IMR-90 (cell line): ENCODE measurements at regions not wholly inside any gene's neighbourhood (a gene's known extent, or its start where the extent isn't known, plus 50 kb on each side); places are given as distances from the start of the nearest gene placed in this dataset.

ENCODE experiments used
- NFE2L2 ChIP-seq: fragments of 150-350 bp; IDR thresholded peaks from 2 replicates; pipeline ENCODE4 v1.6.1; 2016; ENCODE audit warnings: low read depth, mild to moderate bottlenecking, low read length
- POLR2A ChIP-seq: IDR thresholded peaks from 2 replicates; pipeline ENCODE4 v1.6.1; 2012; ENCODE audit warnings: mild to moderate bottlenecking, low read depth, low read length
- TF ChIP-seq, protein P1 (sequence below): conservative IDR thresholded peaks from 2 replicates; pipeline ENCODE4 v1.5.1; 2012; ENCODE audit warnings: mild to moderate bottlenecking, low read depth, low read length, improper control_type of control experiment

- TF ChIP-seq, protein P1, sequence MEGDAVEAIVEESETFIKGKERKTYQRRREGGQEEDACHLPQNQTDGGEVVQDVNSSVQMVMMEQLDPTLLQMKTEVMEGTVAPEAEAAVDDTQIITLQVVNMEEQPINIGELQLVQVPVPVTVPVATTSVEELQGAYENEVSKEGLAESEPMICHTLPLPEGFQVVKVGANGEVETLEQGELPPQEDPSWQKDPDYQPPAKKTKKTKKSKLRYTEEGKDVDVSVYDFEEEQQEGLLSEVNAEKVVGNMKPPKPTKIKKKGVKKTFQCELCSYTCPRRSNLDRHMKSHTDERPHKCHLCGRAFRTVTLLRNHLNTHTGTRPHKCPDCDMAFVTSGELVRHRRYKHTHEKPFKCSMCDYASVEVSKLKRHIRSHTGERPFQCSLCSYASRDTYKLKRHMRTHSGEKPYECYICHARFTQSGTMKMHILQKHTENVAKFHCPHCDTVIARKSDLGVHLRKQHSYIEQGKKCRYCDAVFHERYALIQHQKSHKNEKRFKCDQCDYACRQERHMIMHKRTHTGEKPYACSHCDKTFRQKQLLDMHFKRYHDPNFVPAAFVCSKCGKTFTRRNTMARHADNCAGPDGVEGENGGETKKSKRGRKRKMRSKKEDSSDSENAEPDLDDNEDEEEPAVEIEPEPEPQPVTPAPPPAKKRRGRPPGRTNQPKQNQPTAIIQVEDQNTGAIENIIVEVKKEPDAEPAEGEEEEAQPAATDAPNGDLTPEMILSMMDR: no peak
- TF ChIP-seq POLR2A (no peak), NFE2L2 (no peak)
Measured at GRCh38 chrX:109268340-109268739, 213.5 kb downstream of the GUCY2F start.
